HepG2 (cell line): ENCODE measurements at regions not wholly inside any gene's neighbourhood (a gene's known extent, or its start where the extent isn't known, plus 50 kb on each side); places are given as distances from the start of the nearest gene placed in this dataset.

ENCODE experiments used
- CREB1 ChIP-seq, 2 experiments: fragments of 450-650 bp in 1 of 2; IDR thresholded peaks; 2 replicates each; pipeline ENCODE4 v1.6.1; 2016 to 2017; ENCODE audit warnings: control low read depth in 1 of 2, mild to moderate bottlenecking in 1 of 2, missing compliant biosample characterization in 1 of 2, missing genetic modification characterization in 1 of 2
- CREM ChIP-seq, 2 experiments: sonication (generic) in 1 of 2; formaldehyde crosslinking in 1 of 2; IDR thresholded peaks; 2 replicates each; pipeline versions ENCODE4 v1.4.0 to v1.6.1; 2016 to 2020; ENCODE audit warnings: antibody characterized with exemption in 1 of 2, mild to moderate bottlenecking in 1 of 2, missing genetic modification reagents in 1 of 2
- FOXJ3 ChIP-seq: sonication (generic); formaldehyde crosslinking; IDR thresholded peaks from 2 replicates; pipeline ENCODE4 v1.4.0; 2020; ENCODE audit warnings: missing genetic modification reagents, mild to moderate bottlenecking, borderline replicate concordance
- FOXP1 ChIP-seq, 2 experiments: fragments of 450-650 bp in 1 of 2; IDR thresholded peaks; 2 replicates each; pipeline ENCODE4 v1.6.1; 2017 to 2018; ENCODE audit warnings: antibody characterized with exemption in 1 of 2
- GFI1 ChIP-seq: sonication (generic); formaldehyde crosslinking; IDR thresholded peaks from 2 replicates; pipeline ENCODE4 v1.5.0; 2020; ENCODE audit warnings: missing genetic modification reagents, mild to moderate bottlenecking, borderline replicate concordance
- KDM6A ChIP-seq: IDR thresholded peaks from 2 replicates; pipeline ENCODE4 v1.6.1; 2016; ENCODE audit warnings: low read depth
- MAFK ChIP-seq, 2 experiments: IDR thresholded peaks in 1 of 2; conservative IDR thresholded peaks in 1 of 2; 2 replicates each; pipeline ENCODE4 v1.6.1; 2011; ENCODE audit warnings: improper control_type of control experiment in 2 of 2, low read length in 2 of 2
- NFKBIZ ChIP-seq: IDR thresholded peaks from 2 replicates; pipeline ENCODE4 v1.6.1; 2018; ENCODE audit warnings: missing genetic modification reagents, missing compliant biosample characterization
- POLR2AphosphoS5 ChIP-seq: IDR thresholded peaks from 2 replicates; pipeline ENCODE4 v1.6.1; 2012; ENCODE audit warnings: low read depth, low read length
- RARA ChIP-seq: IDR thresholded peaks from 2 replicates; pipeline ENCODE4 v1.6.1; 2016; ENCODE audit warnings: missing genetic modification reagents, missing compliant biosample characterization
- REXO4 ChIP-seq: sonication (generic); formaldehyde crosslinking; IDR thresholded peaks from 2 replicates; pipeline ENCODE4 v1.8.0; 2022; ENCODE audit warnings: missing genetic modification reagents, mild to moderate bottlenecking, borderline replicate concordance
- SOX6 ChIP-seq, 2 experiments: fragments of 450-650 bp in 1 of 2; sonication (generic) in 1 of 2; formaldehyde crosslinking in 1 of 2; IDR thresholded peaks; 2 replicates each; pipeline versions ENCODE4 v1.4.0 to v1.6.1; 2017 to 2020; ENCODE audit warnings: antibody characterized with exemption in 1 of 2, mild to moderate bottlenecking in 1 of 2, missing genetic modification reagents in 1 of 2
- TCF7 ChIP-seq: sonication (generic); IDR thresholded peaks from 2 replicates; pipeline ENCODE4 v1.6.1; 2016; ENCODE audit warnings: antibody characterized with exemption, low read depth
- ZNF274 ChIP-seq: sonication (generic); formaldehyde crosslinking; IDR thresholded peaks from 2 replicates; pipeline ENCODE4 v1.5.1; 2020; ENCODE audit warnings: mild to moderate bottlenecking, missing genetic modification reagents
- ZNF781 ChIP-seq: sonication (generic); formaldehyde crosslinking; IDR thresholded peaks from 2 replicates; pipeline ENCODE4 v1.5.1; 2020; ENCODE audit warnings: borderline replicate concordance, mild to moderate bottlenecking, missing genetic modification reagents; ENCODE audit errors: not compliant biosample characterization
- TF ChIP-seq, protein P1 (sequence below): sonication (generic); formaldehyde crosslinking; IDR thresholded peaks from 2 replicates; pipeline ENCODE4 v1.4.0; 2020; ENCODE audit warnings: missing genetic modification reagents
- TF ChIP-seq, protein P2 (sequence below): sonication (generic); formaldehyde crosslinking; conservative IDR thresholded peaks from 2 replicates; pipeline ENCODE4 v1.4.0; 2020; ENCODE audit warnings: mild to moderate bottlenecking, missing genetic modification reagents, moderate library complexity
- TF ChIP-seq, protein P3 (sequence below): IDR thresholded peaks from 2 replicates; pipeline ENCODE4 v1.6.1; 2016; ENCODE audit warnings: control low read depth

DNA sequence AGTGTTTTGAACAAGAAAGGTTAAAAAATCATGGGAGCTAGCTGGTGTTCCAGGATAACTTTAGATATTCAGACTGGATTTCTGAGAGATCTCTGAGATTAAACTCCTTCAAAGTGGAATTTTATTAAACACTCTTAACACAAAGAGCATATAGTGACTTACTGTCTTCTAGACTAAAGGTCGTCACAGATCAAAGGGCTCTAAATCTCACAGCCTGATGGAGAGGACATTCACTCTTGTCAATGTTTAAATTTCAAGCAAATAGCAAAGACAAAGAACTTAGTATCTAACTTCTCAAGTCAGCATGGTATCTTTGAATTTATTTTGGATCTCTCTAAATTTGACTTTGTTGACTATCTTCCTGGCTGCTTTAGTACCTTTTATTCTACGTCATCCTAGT lies 53.7 kb upstream of the NUDT6 start (continued):
- TF ChIP-seq POLR2AphosphoS5 (no peak), KDM6A (CRISPR knock-in tag) (peak; percentile 60; the same call in 1 of the 2 replicates), TCF7 (peak; percentile 85), ZNF274 (CRISPR knock-in tag) (no peak), GFI1 (CRISPR knock-in tag) (0 out of 2 replicates have a peak, but pooled peaks have one; percentile 39), FOXJ3 (CRISPR knock-in tag) (no peak; the same call in 1 of the 2 replicates), MAFK (conservative IDR thresholded peaks at IDR 0.05 in 1 of 2, IDR thresholded peaks at IDR 0.05 in 1 of 2; ENCODE audit: low read length in 2 of 2) (no peak), NFKBIZ (CRISPR knock-in tag) (no peak), CREB1 (IDR thresholded peaks at IDR 0.05) (no peak), CREB1 (CRISPR knock-in tag; IDR thresholded peaks at IDR 0.05) (0 out of 2 replicates have a peak, but pooled peaks have one; percentile 16), REXO4 (no peak), RARA (CRISPR knock-in tag) (no peak), CREM (IDR thresholded peaks at IDR 0.05) (peak; percentile 80), CREM (CRISPR knock-in tag; IDR thresholded peaks at IDR 0.05) (no peak), SOX6 (IDR thresholded peaks at IDR 0.05) (no peak), SOX6 (CRISPR knock-in tag; IDR thresholded peaks at IDR 0.05) (peak; percentile 71), ZNF781 (CRISPR knock-in tag) (no peak), FOXP1 (IDR thresholded peaks at IDR 0.05) (no peak), FOXP1 (CRISPR knock-in tag; IDR thresholded peaks at IDR 0.05) (no peak)
- TF ChIP-seq, protein P1, sequence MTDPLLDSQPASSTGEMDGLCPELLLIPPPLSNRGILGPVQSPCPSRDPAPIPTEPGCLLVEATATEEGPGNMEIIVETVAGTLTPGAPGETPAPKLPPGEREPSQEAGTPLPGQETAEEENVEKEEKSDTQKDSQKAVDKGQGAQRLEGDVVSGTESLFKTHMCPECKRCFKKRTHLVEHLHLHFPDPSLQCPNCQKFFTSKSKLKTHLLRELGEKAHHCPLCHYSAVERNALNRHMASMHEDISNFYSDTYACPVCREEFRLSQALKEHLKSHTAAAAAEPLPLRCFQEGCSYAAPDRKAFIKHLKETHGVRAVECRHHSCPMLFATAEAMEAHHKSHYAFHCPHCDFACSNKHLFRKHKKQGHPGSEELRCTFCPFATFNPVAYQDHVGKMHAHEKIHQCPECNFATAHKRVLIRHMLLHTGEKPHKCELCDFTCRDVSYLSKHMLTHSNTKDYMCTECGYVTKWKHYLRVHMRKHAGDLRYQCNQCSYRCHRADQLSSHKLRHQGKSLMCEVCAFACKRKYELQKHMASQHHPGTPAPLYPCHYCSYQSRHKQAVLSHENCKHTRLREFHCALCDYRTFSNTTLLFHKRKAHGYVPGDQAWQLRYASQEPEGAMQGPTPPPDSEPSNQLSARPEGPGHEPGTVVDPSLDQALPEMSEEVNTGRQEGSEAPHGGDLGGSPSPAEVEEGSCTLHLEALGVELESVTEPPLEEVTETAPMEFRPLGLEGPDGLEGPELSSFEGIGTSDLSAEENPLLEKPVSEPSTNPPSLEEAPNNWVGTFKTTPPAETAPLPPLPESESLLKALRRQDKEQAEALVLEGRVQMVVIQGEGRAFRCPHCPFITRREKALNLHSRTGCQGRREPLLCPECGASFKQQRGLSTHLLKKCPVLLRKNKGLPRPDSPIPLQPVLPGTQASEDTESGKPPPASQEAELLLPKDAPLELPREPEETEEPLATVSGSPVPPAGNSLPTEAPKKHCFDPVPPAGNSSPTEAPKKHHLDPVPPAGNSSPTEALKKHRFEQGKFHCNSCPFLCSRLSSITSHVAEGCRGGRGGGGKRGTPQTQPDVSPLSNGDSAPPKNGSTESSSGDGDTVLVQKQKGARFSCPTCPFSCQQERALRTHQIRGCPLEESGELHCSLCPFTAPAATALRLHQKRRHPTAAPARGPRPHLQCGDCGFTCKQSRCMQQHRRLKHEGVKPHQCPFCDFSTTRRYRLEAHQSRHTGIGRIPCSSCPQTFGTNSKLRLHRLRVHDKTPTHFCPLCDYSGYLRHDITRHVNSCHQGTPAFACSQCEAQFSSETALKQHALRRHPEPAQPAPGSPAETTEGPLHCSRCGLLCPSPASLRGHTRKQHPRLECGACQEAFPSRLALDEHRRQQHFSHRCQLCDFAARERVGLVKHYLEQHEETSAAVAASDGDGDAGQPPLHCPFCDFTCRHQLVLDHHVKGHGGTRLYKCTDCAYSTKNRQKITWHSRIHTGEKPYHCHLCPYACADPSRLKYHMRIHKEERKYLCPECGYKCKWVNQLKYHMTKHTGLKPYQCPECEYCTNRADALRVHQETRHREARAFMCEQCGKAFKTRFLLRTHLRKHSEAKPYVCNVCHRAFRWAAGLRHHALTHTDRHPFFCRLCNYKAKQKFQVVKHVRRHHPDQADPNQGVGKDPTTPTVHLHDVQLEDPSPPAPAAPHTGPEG: no peak
- TF ChIP-seq, protein P2, sequence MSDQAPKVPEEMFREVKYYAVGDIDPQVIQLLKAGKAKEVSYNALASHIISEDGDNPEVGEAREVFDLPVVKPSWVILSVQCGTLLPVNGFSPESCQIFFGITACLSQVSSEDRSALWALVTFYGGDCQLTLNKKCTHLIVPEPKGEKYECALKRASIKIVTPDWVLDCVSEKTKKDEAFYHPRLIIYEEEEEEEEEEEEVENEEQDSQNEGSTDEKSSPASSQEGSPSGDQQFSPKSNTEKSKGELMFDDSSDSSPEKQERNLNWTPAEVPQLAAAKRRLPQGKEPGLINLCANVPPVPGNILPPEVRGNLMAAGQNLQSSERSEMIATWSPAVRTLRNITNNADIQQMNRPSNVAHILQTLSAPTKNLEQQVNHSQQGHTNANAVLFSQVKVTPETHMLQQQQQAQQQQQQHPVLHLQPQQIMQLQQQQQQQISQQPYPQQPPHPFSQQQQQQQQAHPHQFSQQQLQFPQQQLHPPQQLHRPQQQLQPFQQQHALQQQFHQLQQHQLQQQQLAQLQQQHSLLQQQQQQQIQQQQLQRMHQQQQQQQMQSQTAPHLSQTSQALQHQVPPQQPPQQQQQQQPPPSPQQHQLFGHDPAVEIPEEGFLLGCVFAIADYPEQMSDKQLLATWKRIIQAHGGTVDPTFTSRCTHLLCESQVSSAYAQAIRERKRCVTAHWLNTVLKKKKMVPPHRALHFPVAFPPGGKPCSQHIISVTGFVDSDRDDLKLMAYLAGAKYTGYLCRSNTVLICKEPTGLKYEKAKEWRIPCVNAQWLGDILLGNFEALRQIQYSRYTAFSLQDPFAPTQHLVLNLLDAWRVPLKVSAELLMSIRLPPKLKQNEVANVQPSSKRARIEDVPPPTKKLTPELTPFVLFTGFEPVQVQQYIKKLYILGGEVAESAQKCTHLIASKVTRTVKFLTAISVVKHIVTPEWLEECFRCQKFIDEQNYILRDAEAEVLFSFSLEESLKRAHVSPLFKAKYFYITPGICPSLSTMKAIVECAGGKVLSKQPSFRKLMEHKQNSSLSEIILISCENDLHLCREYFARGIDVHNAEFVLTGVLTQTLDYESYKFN: peak; percentile 88
- TF ChIP-seq, protein P3, sequence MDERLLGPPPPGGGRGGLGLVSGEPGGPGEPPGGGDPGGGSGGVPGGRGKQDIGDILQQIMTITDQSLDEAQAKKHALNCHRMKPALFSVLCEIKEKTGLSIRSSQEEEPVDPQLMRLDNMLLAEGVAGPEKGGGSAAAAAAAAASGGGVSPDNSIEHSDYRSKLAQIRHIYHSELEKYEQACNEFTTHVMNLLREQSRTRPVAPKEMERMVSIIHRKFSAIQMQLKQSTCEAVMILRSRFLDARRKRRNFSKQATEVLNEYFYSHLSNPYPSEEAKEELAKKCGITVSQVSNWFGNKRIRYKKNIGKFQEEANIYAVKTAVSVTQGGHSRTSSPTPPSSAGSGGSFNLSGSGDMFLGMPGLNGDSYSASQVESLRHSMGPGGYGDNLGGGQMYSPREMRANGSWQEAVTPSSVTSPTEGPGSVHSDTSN (CRISPR knock-in tag): no peak
